GM18868 (cell line): ENCODE measurements at regions not wholly inside any gene's neighbourhood (a gene's known extent, or its start where the extent isn't known, plus 50 kb on each side); places are given as distances from the start of the nearest gene placed in this dataset.

Experiments used
- ATAC-seq: cut with Tn5 transposase; IDR thresholded peaks from one replicate; pipeline ENCODE4 v1.9.1; 2021; ENCODE audit warnings: mild to moderate bottlenecking, moderate library complexity; ENCODE audit not compliant: unreplicated experiment

DNA sequence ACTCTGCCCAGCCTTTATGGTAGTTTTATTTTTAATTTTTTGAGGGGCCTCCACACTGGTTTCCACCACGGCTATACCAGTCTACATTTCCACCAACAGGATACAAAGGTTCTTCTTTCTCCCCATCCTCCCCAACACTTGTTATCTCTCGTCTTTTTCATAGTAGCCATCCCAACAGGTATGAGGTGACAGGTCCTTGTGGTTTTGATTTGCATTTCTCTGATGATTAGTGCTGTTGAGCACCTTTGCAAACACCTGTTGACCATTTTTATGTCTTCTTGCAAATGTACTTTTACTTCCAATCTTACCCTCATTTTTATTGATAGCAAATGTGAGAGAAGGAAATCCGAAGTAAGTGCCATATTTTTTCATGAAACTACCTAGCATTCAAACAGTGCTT lies 195.4 kb upstream of the PREP start:
- no peak for ATAC-seq

DNA sequence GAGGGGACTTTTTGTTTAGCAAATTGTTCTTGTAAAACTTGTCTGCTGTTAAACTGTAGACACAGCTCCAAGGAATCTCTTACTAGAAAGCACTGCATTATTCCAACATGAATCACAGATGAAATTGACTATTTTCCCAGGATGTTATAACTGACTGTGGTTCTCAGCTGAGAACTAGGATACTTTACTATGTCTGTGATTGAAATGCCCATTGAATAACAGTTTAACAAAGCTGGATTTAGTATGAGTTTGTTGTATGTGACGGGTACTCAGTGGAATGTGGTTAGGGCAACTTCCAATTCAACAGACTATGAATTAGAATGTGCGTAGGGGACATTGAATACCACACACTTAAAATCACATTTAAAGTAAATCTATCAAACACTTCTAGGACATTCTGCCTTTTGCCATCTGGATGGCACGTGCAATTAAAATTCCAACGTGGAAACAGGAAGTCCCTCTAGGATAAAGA lies 193.4 kb upstream of the PREP start:
- ATAC-seq, result no peak

DNA sequence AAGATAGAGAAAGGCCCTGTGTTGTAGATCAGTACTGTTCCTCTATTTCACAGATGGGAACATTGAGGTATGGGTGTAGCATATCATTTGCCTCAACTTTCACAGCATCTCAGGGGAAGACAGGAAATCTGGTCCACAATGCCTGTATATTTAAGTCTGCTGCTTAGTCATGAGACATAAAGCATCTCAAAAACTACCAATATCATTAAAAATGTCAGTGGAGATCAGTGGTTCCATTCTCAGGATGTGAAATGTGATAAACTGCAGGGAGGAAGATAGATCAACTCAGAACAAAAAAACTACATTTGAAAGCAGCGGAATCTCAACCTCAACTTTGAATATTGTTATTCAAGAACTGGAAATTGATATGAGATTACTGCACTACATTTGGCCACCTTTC lies 192.9 kb upstream of the PREP start:
- no peak for ATAC-seq

DNA sequence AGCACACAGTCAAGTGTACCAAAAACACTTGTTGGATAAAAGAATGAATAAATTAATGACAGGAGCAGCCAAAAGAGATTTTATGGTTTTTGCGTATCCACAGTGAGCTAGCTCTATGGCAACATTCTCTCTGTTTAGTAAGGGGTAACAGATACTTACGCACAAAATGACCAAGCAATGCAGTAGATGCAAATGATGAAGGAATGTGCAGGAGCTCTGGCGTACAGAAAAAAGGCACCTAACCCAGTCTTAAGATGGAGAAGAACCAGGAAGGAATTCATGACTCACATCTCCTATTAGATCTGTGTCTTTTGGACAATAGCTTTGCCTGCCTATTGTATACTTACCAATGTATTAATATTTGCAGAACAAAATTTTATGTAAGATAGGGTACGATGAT lies 191.9 kb upstream of the PREP start:
- no peak for ATAC-seq

DNA sequence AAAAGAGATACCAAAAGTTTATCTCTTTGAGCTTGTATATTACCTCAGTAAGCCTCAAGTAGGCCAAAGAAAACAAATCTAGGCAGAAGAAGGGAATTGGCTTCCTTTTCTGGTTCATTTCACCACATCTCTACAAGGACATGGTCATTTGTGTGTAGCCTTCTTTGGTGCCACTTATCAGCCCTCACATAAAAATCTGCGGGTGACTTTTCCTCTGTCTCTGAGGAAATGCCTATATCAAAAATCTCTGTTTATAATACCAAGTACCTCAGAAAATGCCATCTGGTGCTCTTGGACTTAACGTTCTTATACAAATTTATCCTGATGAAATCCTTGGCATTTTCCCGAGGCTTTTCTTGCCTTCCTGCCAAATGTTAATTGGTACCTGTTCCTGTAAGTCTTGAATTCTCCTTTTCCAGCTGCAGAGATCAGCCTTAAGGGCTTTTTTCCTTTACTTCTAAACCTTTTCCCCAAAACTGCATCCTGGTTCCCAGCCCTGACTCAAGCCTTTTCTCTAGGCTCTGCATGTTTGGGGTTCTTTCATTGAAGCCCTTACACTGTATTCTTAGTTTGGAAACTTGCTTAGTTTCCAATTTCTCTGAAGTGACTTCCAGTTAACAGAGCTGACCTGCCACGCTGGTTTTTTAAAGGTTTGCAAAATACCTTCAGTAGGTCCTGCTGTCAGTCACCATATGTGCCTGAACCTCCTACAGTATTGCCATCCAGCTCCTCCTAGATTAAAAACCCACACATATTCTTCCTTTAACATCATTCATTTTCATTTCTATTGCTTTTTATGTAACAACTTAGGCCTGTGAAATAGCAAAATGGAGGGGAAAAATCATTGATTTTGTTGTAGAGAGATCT lies 191.2 kb upstream of the PREP start:
- ATAC-seq, result no peak

DNA sequence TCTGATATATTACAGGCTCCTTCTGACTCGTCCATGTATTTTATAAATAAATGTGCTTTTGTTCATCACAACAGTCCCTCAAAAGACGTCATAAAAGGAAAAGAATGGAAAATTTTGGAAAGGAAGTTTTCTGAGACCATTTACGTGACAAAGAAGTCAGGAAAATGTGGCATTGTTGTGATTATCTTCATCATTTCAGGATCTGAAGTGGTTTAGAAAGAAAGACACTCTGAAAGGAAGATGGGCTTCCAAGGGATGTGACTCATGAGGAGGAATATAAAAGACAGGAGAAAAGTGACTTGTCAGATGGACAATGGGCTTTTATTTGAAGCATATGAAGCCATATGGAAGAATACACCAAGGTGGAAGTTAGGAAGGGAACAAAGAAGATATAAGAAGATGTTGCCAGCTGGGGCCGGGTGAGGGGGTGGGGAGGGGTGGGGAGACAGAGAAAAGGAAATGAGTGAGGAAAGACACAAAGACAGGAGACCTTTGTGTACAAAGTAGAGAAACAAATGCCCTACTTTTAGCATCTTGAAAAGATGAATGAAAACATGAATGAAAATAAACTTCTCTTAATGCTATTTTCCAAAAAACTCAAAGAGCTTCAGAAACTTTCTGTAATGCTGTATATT lies 190.3 kb upstream of the PREP start:
- ATAC-seq, result no peak

DNA sequence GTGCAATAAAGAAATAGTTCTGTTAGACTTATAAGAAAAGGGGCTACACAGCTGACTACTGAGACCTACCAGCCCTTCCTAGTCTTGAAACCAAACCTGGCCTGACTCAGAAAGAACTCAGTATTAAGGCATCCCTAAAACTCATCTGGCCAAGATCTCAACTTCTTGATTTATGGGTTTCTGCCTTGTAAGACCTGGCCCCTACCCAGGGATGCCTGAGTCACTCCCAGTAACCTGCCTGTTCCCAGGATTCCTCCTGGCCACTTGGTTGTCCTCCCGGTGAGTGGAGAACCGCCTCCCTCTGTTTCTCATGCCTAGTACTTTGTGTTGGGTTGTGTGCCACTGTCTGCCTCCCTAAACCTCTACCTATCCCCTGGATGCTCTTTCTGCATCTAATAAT lies 189.4 kb upstream of the PREP start:
- ATAC-seq, result no peak

DNA sequence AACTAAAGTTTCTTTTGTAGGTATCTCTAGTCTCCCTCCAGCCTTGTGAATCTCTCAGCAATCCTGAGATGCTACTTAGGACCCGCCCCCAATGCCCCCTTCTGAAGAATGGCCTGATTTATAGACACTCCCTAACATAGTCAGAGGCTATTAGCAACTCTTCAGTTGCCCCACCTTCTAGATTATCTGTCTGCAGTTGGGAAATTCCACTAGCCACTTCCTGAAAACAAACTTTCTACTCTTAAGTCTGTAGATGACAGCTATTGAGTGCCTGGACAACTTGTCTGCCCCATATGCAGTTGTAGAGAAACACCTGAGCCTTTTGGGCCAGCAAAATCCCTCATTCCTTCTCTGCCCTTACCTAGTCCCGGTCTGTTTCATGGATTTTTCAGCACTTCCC lies 188.2 kb upstream of the PREP start:
- ATAC-seq, result peak; percentile 97

DNA sequence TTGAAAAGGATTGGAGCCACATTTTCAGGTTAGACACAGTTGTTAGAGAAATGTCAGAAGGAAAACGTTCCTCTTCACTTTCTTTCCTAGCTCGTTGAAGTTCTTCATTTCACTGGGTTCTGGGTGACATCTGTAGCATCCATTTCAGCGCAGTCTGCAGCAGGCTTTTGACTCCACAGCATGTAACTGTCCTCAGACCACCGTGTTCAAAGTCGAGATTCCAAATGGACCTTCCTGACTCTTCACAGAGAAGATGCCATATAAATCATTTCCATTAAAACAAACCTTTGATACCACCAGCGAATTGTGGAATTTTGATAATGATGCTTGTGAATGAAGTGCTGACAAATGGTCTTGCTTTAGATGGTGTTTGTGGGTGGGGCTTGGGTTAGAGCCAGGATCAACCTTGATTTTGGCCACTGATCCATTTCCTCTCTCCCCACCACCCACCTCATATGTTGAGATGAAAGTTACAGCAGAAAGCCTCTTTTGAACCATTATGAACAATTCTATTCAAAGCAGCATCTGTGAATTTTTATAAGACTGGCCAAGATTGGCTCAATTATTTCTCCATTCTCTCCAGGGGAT lies 185.3 kb upstream of the PREP start:
- no peak for ATAC-seq

DNA sequence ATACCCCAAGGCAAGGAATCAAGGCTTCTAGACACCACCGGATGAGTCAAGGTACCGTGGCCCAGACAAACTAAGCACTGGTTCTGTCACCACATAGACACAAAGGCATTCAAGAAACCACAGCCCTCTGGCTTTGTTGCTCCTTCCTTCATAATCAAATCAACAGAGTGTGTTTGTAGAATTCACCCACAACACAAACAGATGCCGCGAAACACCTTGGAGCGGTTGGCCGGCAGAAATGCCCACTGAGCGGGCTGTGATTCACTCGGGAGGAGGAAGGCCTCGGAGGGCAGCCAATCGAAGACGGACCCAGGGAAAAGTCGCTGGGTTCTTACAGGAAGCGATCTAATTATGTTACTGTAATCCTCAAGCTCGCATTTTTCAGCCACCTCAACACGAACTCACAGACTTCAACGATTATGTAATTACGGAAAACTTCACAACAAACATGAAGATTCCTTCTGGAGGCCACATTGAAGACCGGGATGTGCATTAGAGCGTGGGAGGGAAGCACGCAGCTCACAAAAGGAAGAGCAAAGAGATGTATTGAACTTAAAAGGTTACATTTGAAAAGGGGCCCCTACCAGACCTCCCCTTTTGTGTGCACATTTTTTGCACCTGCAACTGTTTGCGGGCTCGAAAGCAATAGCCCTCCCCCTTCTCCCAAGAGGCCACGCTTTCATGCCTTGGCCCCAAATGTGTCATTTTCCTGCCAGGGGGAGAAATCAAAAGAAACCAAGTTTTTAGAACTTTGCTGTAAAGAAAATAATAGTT lies 184.7 kb upstream of the PREP start:
- ATAC-seq, result no peak

DNA sequence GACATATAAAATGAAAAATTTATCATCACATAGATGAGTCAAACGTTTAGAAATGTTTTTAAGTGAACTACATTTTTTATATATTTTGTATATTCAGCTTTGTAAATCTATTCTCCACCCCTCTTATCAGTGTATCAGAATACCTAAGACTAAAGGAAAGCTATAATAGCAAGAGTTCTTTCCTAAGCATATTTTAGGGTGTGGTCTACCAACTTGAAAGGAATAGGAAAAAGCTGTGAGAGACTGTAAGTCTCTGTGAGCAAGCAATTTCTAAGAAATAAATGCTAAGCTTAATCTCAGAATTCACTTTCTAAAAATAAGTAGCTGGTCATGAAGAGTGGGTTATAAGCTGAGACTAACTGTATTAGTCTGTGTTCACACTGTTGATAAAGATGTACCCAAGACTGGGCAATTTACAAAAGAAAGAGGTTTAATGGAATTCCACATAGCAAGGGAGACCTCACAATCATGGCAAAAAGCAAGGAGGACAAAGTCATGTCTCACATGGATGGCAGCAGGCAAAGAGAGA lies 175.4 kb upstream of the PREP start:
- ATAC-seq, result no peak

DNA sequence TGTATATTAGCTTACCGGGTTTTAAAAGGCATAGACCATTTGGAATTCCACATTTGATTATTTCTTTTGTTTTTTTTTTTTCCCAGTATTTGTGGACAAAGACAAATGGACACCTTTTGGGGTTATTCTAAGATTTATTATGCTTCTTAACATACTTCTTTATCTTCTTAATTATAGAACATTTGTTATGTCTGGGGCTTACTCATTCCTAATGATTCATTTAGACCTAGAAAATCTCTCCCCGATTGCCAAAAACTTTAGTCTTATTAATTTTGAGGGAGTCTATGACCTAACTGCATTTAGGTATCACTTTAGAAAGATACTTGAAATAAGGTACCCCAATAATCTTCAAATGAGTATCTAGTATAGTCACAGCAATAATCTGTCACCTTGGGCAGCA lies 170.7 kb upstream of the PREP start:
- no peak for ATAC-seq

DNA sequence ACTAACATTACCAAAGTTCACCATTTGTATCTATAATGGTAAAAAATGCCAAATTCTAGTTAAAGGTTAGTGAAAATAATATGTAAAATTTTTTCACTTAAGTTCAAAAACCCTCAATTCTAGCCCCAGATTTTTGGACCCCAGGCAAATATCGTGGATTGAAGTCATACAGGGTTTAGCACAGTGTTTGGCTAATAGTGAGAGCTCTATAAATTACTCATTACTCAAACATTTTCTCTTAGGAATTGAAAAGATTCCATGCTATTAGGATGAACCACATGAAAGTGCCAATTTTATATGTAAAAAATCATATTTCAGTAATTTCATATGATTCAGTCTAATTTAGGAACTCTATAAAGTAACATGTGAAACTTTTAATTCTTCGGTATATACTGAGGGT lies 170.3 kb upstream of the PREP start:
- no peak for ATAC-seq

DNA sequence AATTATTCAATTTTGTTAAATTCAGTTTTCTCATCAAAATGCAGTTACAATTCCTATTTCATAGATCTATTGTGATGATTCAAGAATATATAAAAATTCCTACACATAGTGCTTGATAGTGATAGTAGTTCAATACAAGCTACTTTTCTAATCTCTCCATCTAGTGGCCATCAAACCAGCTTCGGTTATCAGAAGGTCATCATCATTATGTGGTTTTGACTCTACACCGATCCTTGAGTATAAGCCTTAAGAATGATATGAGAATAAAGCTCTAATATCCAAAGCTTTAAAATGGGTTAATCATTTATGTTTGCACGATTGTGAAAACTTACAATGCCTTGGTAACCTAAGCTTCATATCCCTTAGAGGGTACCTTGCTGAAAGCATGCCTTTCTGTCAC lies 167.5 kb upstream of the PREP start:
- ATAC-seq, result no peak

DNA sequence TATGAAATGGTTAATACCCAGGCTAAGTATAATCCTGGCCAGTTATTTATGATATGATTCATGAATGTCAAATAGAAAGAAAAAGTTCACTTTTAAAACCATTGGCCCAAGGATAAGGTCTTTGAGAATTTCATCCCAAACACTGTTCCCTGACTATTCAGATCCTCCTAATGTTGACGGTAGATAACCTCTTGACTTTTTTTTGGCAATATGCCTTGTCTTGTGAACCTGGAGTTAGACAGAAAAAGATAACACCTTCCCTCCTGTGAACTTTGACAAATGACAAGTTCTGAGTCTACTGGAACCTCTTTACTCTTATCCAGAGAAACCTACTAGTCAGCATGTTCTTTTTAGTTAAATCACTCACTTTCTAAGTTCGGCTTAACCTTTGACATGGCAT lies 166.8 kb upstream of the PREP start:
- no peak for ATAC-seq

DNA sequence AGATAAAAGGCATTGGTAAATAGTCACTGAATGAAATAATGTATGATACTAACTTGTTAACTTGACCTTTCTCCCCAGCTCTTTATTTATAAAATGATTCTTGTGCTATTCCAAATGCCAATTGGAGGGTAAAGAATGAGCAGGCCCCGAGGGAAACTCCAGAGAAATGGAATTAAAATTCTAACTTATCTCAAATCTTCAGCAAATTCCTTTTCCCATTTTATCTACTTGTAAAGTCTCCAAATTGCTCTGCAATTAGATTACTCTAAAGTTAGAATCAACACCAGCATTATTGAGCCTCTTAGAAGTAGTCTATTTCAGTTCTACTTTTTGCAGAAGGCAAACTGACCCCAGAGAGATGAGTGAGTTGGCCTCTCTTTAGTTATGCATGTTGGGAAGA lies 165.9 kb upstream of the PREP start:
- no peak for ATAC-seq

DNA sequence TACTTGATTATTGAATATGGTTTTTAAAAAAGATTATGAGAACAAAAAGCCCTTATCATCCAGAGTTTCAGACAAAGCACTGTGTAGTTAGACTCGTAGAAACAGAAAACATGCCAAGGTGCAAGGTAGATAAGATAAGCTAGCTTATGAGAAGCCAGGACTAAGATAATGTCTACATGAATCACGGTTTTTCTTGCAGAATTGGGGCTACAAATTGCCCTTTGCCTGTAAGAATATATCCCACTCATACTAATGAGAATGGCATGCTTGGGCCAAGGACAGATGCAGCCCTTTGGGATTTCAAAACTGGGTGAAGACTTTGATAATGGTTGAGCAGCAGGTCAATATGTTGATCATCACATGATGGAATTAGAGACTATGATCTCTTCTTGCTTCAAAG lies 165.3 kb upstream of the PREP start:
- no peak for ATAC-seq

DNA sequence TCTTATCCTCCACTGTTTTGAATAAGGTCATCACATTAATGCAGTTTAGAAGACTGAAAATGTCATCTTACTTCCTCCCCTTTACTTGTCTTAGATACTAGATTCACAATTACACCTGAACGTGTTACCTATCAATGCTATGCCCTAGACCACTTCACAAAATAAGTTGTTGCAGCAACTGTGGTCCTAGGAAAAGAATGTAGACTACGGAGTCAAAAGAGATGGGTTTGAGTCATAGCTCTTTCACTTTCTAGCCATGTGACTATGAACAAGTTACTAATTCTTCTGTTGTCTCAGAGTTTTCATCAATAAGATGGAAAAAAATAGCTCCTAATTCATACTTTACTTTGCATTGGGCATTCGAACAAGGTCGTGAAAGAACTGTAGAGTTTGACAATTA lies 164.3 kb upstream of the PREP start:
- ATAC-seq, result no peak

DNA sequence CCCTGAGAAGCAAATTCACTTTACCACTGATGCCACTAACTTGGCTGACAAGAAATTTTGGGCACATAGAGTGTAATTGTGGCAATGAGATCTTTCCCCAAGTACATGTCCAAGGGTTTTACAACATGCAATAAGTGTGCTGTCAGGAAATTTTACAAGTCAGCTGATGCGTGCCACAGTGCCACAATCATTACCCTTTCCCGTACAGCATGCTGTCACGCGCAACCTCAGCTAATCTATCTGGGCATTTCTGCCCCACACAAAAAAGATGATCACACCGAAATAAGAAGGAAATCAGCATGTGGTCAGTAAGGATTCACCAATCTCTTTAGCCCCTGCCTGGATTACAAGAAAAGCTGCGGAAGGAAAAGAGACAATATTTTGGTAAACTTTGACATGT lies 163.6 kb upstream of the PREP start:
- no peak for ATAC-seq

DNA sequence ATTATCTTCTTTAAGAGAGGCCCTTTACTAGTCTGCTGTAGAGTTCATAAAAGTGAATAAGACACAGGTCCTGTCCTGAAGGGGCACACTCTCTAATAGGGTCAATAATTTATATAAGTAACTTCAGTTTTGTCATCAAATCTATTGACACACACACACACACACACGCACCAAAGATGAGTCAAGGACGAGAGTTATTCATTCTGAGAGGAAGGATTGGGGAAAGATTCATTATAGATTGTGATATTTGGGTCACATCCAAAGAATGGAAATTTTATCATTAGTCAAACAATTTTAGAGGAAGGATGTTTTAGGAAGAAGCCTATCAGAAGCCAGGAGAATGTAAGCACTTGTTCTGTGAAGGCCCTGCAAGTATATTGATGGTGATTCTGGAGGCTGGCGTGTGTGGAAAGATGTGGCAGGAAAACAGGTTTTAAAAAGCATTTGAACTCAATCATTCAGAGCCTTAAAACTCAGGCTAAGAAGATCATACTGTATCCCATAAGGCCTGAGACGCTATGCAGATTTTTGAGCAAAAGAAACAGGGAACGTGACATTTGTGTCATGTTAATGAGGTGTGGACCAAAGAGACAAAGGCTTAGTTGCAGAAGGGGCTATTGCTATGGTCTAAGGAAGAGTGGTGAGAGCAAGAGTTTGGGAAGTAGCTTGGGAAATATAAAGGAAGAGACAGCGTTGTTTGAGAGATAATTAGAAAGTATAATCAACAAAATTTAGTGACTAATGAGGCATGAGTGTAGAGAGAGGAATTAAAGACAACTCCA lies 161.4 kb upstream of the PREP start:
- no peak for ATAC-seq
